ENCODE measurements at regions not wholly inside any gene's neighbourhood (a gene's known extent, or its start where the extent isn't known, plus 50 kb on each side); places are given as distances from the start of the nearest gene placed in this dataset.

- Histone ChIP-seq H3K4me1 (ENCODE audit: control insufficient read depth, insufficient read depth, low read length) (no peaks in the 10 kb centered on the region), H3K79me2 (ENCODE audit: control insufficient read depth, insufficient read depth, low read length) (no peaks in the 10 kb centered on the region), H3K9me3 (replicated peaks; ENCODE audit: control insufficient read depth, insufficient read depth, low read length) (no peaks in the 10 kb centered on the region), H3K4me2 (ENCODE audit: control insufficient read depth, insufficient read depth) (no peak overlapping the region), H3K9ac (ENCODE audit: control insufficient read depth, insufficient read depth, low read length) (no peak overlapping the region), H2AFZ (ENCODE audit: control insufficient read depth, low read depth, low read length) (no peak overlapping the region), H3K4me3 (no peak overlapping the region), H3K27ac (ENCODE audit: control insufficient read depth, insufficient read depth) (no peak overlapping the region), H3K36me3 (ENCODE audit: control insufficient read depth in 2 of 2, insufficient read depth in 2 of 2, low read length in 1 of 2) (no peaks in the 10 kb centered on the region), H4K20me1 (ENCODE audit: control insufficient read depth, insufficient read depth) (no peaks in the 10 kb centered on the region), H3K27me3 (replicated peaks in 1 of 2; ENCODE audit: control insufficient read depth in 2 of 2, insufficient read depth in 2 of 2, low read length in 1 of 2) (no peaks in the 10 kb centered on the region)
- ChIA-PET CTCF (no interaction called here), POLR2A (no interaction called here), RAD21 (ENCODE audit: unreplicated experiment) (no interaction called here), SMC1A (ENCODE audit: uncharacterized antibody, unreplicated experiment) (no interaction called here)
- intact Hi-C loops (cut with micrococcal nuclease; ENCODE audit: unreplicated experiment), result no loop called here
- in situ Hi-C loops (cut with MboI), result no loop called here
- DNase-seq (ENCODE audit: low read depth, low spot score), result no peak
- no TSS peak for BruUV-seq (replicated peaks)
- FAIRE-seq, result no peak
- 52% methylated on average over 5 of the region's 5 CpGs for WGBS (ENCODE audit: insufficient coverage, insufficient replicate concordance, low lambda C conversion rate, missing lambda C conversion rate)
- TF ChIP-seq MEF2A (IDR thresholded peaks at IDR 0.05; ENCODE audit: insufficient read depth, low read depth, low read length), result no peak
- no peak for TF ChIP-seq ZNF384 (IDR thresholded peaks at IDR 0.05; ENCODE audit: borderline replicate concordance, low read depth, low read length)
- no peak for TF ChIP-seq MTA3 (IDR thresholded peaks at IDR 0.05; ENCODE audit: borderline replicate concordance, low read length)
- no peak for TF ChIP-seq ZNF24 (IDR thresholded peaks at IDR 0.05)
- TF ChIP-seq NR2C2 (IDR thresholded peaks at IDR 0.05; ENCODE audit: borderline replicate concordance, control insufficient read depth, insufficient read length, low read depth), result no peak
- no peak for TF ChIP-seq EGR1 (IDR thresholded peaks at IDR 0.05; ENCODE audit: borderline replicate concordance in 1 of 2, low read depth in 2 of 2, low read length in 2 of 2)
- TF ChIP-seq POLR2AphosphoS5 (IDR thresholded peaks at IDR 0.05; ENCODE audit: low read length), result no peak
- TF ChIP-seq SRF (IDR thresholded peaks at IDR 0.05; ENCODE audit: low read depth in 2 of 2, low read length in 2 of 2), result no peak
- TF ChIP-seq SMARCA5 (IDR thresholded peaks at IDR 0.05), result no peak
- no peak for TF ChIP-seq BCL3 (IDR thresholded peaks at IDR 0.05; ENCODE audit: borderline replicate concordance, insufficient read depth, low read depth, low read length, poor library complexity, severe bottlenecking)
- no peak for TF ChIP-seq ZSCAN29 (IDR thresholded peaks at IDR 0.05)
- TF ChIP-seq FOXM1 (IDR thresholded peaks at IDR 0.05; ENCODE audit: low read depth, low read length), result no peak
- TF ChIP-seq TAF1 (IDR thresholded peaks at IDR 0.05; ENCODE audit: borderline replicate concordance, low read depth, low read length), result no peak
- TF ChIP-seq BHLHE40 (IDR thresholded peaks at IDR 0.05; ENCODE audit: borderline replicate concordance in 1 of 2, low read depth in 2 of 2, low read length in 1 of 2), result no peak
- no peak for TF ChIP-seq NFYA (IDR thresholded peaks at IDR 0.05; ENCODE audit: borderline replicate concordance, low read depth, low read length)
- no peak for TF ChIP-seq HDAC6 (IDR thresholded peaks at IDR 0.05; ENCODE audit: unreplicated experiment)
- TF ChIP-seq HDGF (IDR thresholded peaks at IDR 0.05), result no peak
- no peak for ATAC-seq
Measured at GRCh38 chr7:91527460-91527859, 263.2 kb downstream of the FZD1 start.
